DMS53 (cell line): ENCODE measurements at regions not wholly inside any gene's neighbourhood (a gene's known extent, or its start where the extent isn't known, plus 50 kb on each side); places are given as distances from the start of the nearest gene placed in this dataset.

ENCODE experiments used
- DNase-seq: peaks from one replicate; lab custom pipeline; 2025; lab: John Stamatoyannopoulos, UW

DNA sequence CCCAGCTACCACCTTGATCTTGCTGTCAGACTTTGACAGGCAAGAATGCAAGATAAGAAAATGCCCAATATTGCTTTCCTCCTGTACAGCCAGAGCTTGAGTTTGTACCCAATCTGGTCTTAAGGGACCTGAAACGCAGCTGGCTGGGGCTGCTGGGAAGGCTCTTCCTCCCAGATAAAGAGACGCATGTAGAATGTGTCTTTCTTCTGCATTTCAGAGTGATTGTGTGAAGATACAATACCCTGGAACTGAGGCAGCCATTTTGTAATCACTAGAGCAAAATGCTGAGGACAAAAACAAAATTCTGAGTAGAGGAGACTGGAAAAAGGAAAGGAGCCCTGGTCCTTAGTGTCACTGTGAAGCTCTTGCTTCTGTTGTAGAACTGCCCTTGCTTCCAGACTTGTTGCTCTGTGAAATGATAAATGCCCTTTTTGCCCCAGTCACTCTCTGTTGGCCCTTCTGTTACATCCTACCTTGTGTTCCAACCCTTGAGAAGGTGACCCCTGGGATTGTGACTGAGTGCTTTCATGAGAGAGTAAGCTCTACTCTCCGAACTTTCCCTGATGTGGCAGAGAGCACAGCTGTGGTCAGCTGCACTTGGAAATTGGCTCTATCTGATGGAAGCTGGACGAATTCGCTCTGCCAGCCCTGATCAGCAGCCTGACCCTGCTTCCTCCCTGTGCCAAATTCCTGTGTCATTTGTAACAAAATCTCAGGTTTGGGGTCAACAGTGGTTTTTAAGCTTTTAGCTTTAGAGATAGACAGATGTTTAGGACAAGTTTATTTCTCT lies 137.4 kb upstream of the RBMS1 start:
- DNase-seq = no peak

DNA sequence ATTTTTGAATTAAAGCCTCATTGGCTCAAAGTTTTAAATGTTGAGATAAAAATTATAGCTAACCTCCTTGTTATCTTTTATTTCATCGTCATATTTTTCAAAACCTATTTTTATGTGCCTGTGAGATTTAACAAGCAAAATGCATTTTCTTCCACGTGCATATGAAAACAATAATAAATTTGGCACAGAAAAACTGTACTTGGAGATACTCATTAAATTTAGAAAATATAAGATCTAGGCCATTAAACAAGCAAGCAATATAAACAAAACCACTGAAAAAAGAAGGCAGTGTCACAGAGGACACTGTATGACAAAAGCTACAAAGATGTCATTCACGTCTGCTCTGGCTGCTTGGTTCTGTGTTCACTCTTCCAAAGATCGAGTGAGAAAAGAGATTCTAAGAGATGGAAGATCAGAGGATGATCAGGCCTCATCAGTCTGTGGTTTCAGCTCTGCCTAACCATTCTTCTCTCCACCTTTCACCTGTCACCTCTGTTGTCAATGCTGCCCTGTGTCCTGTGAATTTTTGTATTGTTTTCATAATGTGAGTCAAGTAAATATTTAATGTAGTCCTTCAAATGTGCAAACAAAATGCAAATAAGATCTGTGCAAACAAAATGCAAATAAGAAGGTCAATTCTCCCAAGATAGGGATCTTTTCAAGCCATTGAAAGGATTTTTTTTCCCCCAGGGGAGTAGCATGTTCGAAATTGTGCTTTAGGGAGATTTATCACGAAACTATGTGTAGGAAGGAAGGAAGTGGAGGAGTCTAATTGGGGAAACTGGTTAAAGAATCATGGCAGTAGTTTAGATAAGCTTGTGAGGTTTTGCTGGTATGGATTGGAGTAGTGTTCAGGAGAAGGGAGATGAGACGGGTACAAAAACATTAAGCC lies 138.7 kb upstream of the RBMS1 start:
- peak; percentile 91 for DNase-seq

DNA sequence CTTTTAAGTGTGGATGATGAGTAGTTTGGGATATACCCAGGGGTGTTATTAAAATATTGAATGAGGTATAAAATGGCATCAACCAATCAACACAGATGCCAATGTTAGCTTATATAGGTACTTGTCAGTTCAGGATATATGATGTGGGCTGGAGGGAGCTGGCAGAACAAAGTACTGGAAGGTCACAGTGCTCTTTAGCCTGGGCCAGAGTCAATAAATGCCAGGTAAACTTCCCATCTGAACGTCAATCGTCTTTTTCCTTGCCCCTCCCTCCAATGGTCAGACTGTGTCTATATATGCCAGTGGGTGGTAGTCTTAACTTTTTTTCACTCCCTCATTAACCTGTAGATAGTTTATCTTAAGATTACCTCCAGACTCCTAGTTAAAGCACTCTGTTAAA lies 140.8 kb upstream of the RBMS1 start:
- DNase-seq = no peak

- DNase-seq = no peak
Measured at GRCh38 chr2:160635488-160635887, 141.9 kb upstream of the RBMS1 start.

GRCh38 chr2:160639472-160639871 lies 145.9 kb upstream of the RBMS1 start:
- DNase-seq = no peak

DNA sequence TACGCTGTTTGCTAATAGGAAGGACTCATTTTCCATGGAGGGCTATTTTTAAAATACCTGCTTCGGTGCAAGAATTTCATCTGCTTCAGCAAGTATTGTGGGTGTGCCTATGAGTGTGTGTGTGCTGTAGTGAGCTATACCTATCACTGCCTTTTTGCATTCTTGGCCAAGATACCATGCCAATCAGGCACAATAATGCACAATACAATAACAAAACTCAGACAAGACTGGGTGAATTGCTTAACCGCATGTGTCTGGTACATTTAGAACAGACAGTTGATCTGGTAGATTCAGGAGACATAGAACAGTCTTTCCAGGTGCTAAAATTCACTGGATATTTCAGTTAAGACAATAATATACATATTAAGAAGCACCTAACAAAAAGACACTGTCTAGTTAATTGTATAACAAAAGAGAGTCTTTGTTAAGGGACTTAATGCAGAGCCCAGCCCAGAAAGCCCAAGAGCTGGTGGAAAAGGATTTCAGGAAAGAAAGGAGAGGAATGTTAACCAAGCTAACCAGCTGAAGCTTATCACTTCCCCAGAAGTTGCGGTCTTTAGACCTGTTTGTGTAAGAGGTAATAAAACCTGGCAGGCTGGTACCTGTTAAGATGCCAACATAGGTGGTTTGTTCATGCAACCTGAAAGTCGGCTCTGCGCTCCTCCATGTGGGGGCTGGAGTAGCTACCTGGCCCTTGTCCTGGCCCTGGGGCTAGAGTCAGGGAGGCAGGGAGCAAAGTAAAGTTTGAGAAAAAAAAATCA lies 153.3 kb upstream of the RBMS1 start:
- DNase-seq = no peak

GRCh38 chr2:160647967-160648685 lies 154.5 kb upstream of the RBMS1 start:
- DNase-seq = no peak

DNA sequence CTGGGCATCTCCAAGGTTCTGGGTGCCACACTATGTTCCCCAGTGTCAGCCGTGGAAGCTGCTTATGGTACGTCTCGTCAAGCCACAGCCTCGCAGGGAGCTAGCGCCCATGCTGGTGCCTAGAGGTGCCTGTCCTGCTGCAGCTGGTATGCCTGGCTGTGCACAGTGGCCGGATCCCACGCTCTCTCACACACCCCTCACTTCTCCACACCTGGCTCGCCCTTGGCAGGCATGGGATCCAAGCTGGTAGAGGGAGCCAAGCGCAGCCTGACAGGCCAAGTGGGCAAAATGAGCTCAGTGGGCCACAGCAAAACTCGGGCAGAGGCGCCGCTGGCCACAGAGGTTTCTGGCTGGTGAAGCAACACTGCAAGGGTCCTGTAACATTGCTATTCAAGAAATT lies 156.1 kb upstream of the RBMS1 start:
- DNase-seq = no peak

- peak; percentile 50 for DNase-seq
Measured at GRCh38 chr2:160650196-160651118, 156.8 kb upstream of the RBMS1 start.

DNA sequence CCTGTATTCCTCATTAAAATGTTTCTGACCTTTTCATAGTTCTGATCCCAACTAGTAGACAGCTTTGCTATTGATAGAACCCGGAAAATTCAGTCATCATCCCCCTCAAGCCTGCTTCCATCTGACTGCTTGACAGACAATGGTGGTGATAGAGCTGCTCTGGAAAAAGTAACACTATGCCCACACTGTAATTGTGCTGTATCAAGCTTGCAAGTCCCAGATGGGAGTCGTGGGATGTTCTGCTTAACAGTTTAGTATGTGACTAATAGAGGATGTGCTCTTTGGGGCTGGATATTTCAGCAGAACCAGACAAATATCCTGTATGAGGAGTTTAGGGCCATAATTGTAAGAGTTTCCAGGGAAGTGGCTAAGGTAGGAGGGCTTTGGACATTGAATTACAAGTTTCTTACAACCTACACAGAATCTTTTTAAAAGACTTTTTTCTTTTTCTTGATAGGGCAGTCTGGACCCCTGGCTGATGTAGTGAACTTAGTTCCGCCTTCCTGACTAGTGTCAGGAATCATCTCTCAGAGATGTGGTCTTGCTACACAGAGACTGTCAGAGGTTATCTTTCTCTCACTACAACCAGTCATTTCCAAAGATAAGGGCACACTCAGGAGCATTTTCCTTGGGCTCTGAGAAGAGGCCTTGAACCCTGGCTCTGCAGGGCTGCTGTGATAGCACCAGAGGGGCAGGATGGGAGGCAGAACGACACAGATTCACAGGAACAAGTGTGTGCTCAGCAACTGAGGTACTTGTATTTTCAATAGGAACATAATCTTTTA lies 158.0 kb upstream of the RBMS1 start:
- no peak for DNase-seq

DNA sequence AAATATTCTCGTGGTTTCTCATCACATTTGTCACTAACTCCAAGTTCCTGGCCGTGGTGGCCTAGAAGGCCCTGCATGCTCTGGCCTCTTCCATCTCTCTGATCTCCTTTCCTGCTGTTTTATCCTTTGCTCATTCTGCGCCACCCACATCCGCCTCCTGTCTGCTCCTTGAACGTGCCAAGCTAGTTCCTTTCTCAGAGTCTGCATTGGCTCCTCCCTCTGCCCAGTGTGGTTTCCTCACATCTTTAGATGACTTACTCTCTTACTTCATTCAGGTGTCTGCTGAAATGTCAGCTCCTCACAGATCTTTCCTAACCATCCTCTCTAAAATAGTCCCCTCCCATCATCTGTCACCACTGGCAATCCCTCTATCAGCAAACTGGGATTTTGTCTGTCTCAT lies 158.6 kb upstream of the RBMS1 start:
- DNase-seq = no peak

DNA sequence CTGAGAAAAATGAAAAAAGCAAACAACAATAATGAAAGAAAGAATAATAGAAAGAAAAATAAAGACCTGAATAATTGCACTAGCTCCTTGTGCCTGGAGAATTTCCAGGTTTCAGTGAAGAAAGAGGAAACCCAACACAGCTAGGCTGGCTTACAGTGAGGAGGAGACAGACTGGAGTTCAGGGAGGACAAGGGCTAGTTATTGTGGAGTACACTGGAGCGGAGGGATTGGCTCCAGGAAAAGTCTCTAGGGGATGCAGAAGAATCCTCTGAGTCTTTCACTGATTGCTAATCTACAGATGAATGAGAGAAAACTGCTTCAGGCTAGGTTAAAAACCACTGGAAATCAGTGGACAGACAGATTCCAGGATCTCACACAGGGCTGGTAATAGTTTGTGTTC lies 163.6 kb upstream of the RBMS1 start:
- DNase-seq = no peak

DNA sequence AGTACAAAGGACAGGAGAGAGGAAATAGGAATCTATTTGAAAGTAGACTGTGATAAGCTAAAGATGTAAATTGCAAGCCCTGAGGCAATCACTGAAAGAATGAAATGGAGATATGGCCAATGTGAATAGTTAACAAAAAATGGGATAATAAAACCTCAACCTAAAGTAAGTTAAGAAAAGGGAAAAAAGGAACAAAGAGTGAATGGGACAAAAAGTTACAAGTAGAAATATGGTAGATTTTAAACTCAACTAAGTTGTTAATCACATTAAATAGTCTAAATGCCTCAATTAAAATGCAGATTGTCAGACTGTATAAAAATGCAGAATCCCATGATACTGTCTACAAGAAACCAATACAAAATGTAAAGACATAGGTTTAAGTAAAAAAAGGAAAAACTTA lies 165.2 kb upstream of the RBMS1 start:
- DNase-seq = no peak

DNA sequence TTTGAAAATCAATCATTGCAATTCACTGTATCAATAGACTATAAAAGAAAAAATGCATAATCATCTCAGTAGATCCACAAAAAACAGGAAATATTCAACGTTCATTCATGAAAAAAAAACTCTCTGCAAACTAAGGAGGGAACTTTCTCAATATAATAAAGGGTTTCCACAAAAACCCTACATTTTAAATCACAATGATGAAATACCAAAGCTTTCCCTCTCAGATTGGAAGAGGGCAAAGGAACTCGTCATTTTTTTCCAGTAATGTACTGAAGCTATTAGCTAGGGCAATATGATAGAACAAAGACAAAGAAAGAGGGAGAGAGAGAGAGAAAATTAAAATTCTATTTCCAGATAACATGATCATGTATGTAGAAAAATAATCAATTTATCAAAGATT lies 167.1 kb upstream of the RBMS1 start:
- no peak for DNase-seq

DNA sequence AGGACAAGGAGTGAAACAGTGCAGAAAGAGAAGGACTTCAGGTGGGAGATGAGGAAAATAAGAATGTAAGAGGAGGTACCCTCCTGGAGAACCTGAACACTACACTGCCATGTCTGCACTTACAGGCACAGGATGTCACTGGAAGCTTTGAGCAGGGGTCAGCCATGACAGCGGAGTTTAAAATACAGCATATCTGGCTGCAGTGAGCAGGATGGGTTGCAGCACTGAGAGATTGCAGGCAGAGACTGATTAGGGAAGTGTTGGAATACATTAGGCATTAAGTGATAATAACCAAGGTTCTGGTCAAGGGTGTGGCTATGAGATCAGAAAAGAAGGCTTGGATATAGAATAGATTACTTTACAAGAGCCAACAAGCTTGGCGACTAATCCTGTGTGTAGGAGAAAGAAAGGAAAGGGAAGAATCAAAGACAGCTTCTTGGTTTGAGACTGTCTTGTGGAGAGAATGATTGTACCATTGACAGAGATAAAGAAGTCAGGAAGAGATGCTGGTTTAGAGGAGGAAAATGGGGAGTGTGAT lies 171.1 kb upstream of the RBMS1 start:
- DNase-seq = no peak

DNA sequence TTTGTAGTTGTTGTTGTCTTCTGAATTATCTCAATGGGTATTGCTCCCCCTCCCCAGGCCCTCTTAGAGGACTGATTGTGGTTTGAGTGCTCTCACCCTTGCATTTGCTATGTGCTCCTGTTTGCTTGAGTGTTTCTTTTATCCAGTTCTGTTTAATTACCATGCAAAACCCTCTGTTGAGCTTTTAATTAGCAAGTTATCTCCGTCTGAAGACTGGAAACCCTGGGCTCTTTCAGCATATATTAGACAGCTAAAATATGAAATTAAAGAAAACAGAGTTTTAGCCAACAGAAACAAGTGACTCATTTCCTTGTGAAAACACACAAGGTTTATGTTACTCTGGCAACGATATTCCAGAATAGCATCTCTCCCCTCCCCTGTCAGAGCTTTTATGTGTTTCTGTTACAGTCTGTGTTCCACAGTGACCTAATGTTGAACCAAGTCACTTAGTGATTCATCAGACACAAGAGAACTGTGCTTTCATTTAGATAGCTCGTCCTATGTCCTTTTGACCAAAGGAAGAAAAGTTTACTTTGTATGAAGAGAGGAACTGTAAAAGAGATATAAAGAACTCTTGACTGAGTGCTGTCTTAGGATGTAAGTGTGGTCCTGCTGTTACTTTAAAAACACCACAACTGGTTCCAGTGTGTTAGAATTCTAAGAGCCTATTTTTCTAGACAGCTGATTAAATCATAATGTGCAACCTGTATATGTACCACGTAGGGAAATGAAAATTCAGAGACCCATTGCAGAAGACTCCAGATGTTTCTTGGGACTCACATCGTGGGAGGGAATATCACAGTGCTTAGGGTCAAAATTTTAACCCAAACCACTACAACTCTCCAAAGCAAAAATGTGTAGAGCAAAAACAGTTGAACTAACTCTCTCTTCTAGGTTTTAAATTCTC lies 172.8 kb upstream of the RBMS1 start:
- peak; percentile 96 for DNase-seq

GRCh38 chr2:160667811-160668210 lies 174.2 kb upstream of the RBMS1 start:
- DNase-seq = no peak

- no peak for DNase-seq
Measured at GRCh38 chr2:160670618-160671017, 177.0 kb upstream of the RBMS1 start.

- no peak for DNase-seq
Measured at GRCh38 chr2:160672211-160672610, 178.6 kb upstream of the RBMS1 start.
